ENCODE measurements at regions not wholly inside any gene's neighbourhood (a gene's known extent, or its start where the extent isn't known, plus 50 kb on each side); places are given as distances from the start of the nearest gene placed in this dataset.

DNA sequence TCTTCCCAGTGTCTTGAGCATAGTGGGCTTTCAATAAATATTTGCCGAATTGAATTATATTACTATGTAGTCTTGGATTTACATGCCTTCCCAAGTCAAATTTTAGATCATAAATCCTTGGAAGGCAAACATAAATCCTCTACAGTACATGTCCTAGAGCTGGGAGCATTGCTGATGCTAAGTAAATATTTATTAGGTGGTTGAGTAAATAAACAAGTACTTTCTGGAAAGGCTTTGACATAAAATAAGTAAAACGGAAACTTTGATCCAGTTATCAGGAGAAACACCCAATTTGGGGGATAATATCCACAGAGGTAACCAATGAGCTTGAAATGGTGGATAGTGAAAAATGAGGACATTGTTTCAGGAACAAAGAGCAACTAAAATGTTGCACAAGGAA, 162.8 kb upstream of the SVIL start:
- DNase-seq (ENCODE audit: low spot score), result no peak
- ATAC-seq (ENCODE audit: low FRiP score), result no peak
- TF ChIP-seq, protein P1, sequence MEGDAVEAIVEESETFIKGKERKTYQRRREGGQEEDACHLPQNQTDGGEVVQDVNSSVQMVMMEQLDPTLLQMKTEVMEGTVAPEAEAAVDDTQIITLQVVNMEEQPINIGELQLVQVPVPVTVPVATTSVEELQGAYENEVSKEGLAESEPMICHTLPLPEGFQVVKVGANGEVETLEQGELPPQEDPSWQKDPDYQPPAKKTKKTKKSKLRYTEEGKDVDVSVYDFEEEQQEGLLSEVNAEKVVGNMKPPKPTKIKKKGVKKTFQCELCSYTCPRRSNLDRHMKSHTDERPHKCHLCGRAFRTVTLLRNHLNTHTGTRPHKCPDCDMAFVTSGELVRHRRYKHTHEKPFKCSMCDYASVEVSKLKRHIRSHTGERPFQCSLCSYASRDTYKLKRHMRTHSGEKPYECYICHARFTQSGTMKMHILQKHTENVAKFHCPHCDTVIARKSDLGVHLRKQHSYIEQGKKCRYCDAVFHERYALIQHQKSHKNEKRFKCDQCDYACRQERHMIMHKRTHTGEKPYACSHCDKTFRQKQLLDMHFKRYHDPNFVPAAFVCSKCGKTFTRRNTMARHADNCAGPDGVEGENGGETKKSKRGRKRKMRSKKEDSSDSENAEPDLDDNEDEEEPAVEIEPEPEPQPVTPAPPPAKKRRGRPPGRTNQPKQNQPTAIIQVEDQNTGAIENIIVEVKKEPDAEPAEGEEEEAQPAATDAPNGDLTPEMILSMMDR (IDR thresholded peaks at IDR 0.05), result no peak

DNA sequence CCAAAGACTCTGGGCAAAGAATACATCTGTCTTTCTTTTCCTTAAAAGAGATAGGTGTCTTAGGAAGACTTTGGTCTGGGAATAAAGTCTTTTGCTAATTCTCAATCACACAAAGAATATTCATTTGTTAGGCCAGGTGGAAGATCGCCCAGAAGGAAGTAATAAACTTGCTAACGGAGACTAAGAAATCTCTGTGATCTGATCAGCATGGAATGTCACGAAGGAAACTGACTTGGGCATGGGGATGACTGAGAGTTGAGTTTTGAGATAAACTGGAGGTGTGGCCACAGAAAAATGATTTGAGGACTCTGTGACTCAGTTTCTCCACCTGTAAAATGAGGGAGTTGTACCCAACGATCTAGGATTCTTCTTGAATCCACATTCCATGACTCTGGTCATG, 161.1 kb upstream of the SVIL start:
- DNase-seq (ENCODE audit: low spot score) (no peak), ATAC-seq (ENCODE audit: low FRiP score) (no peak)

DNA sequence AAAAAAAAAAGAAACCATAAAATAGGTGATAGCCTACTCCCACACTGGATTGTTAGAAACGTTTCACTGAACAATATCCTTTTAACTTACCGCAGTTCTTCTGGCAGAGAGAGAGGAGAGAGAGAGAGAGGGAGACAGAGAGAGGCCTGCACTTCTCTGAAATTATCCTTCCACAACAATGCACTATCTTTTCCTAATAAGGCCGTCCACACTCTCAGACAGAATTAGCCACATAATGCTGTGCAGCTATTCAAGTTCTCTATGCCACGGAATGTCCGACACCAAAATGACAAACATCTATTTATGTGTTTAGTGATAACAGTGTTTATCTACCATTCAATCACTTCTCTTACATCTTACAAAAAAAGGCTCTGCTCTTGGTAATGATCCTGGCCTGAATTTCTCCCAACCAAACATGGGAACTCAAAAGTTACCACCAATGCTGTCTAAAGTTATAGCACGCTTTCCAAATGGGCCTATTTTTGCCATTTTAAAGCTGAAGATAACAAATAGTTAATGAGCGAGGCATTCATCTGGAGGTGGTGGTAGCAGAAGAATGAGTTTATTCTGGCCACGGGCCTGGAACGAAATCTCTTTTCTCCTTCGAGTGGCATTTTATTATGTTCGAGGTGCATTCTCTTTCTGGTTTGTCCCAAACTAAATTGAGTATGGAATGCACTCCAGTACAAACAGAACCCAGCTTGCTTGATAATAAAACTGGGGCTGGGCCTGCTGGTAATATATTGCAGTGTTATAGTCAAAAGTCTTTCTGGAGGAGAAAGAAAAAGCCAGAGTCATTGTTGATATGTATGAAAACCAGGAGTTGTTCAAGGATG, 160.2 kb upstream of the SVIL start:
- DNase-seq (ENCODE audit: low spot score) (no peak), ATAC-seq (ENCODE audit: low FRiP score) (no peak)
- TF ChIP-seq, protein P1 (IDR thresholded peaks at IDR 0.05), result no peak

More for the DNA sequence above, 161.1 kb upstream of the SVIL start:
- TF ChIP-seq, protein P1 (IDR thresholded peaks at IDR 0.05), result no peak

DNA sequence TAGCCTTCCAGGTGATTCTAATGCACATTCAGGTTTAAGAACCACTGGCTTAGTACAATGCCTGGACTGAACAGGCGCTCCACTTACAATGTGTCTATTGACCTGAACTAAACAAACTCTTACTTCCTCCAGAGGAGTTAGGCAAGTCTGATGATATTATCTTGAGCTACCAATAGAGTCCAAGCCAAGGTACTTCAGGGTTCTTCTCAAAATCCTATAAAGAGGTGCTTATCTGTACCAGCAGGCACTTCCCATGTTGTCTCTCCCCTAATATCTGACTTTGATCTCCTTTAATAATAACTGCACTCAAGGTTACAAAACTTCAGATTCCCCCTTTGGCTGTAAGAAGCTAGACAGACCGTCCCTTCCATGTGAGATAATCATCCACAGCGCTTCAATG, 157.0 kb upstream of the SVIL start:
- TF ChIP-seq, protein P1 (IDR thresholded peaks at IDR 0.05), result no peak
- ATAC-seq (ENCODE audit: low FRiP score) (no peak), DNase-seq (ENCODE audit: low spot score) (no peak)

- no peak for DNase-seq (ENCODE audit: low spot score)
- TF ChIP-seq, protein P1 (IDR thresholded peaks at IDR 0.05), result no peak
- ATAC-seq (ENCODE audit: low FRiP score), result no peak
These were observed 155.4 kb upstream of the SVIL start for GRCh38 chr10:29790207-29790606.

- DNase-seq (ENCODE audit: low spot score) (no peak), ATAC-seq (ENCODE audit: low FRiP score) (no peak)
- TF ChIP-seq, protein P1 (IDR thresholded peaks at IDR 0.05), result no peak
These were observed 153.3 kb upstream of the SVIL start for GRCh38 chr10:29788113-29788512.

DNA sequence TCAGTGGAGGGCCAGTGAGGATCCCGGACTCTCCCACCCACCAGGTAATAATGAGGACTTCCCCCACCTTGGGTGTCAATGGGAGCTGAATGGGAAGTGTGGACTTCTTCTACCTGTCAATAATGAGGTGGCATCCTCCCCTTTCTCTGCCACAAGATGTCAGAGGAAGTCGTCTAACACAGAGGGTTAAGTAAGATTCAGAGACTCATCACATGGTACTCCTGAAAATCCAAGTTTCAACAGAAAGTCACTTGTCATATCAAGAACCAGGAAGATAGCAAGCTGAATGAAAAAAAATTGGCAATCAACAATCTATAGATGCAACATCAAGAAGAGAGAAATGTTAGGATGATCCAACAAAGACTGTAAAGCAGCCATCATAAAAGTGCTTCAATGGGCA, 150.9 kb upstream of the SVIL start:
- ATAC-seq (ENCODE audit: low FRiP score) (no peak), DNase-seq (ENCODE audit: low spot score) (no peak)
- TF ChIP-seq, protein P1 (IDR thresholded peaks at IDR 0.05), result no peak
